GM19328 (cell line): ENCODE measurements at regions not wholly inside any gene's neighbourhood (a gene's known extent, or its start where the extent isn't known, plus 50 kb on each side); places are given as distances from the start of the nearest gene placed in this dataset.

Experiments
- ATAC-seq: cut with Tn5 transposase; IDR thresholded peaks from one replicate; pipeline ENCODE4 v1.9.1; 2021; ENCODE audit warnings: mild to moderate bottlenecking, moderate library complexity; ENCODE audit not compliant: unreplicated experiment

- ATAC-seq, result no peak
These were observed 159.9 kb upstream of the TENM4 start for GRCh38 chr11:79600711-79601110.

DNA sequence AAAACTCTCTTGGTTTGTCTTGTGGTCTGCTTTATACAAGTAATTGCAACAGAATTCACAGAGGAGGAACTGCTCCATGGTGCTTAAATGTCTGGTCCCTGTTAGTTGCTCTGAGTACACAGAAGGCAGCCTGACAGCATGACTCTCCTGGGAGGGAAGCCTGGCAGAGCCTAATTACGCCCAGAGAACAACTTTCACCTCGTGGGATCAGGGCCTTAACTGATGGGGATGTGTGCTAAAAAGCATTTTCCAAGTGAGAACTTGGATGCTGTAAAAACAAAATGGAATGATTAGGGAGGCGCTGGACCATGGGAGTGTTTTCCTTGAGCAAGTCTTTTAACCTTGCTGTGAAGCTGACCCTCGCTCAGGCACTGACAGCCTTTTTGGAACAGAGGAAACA is 154.0 kb upstream of the TENM4 start:
- ATAC-seq, result no peak

- ATAC-seq, result no peak
These were observed 152.0 kb upstream of the TENM4 start for GRCh38 chr11:79592824-79593223.

DNA sequence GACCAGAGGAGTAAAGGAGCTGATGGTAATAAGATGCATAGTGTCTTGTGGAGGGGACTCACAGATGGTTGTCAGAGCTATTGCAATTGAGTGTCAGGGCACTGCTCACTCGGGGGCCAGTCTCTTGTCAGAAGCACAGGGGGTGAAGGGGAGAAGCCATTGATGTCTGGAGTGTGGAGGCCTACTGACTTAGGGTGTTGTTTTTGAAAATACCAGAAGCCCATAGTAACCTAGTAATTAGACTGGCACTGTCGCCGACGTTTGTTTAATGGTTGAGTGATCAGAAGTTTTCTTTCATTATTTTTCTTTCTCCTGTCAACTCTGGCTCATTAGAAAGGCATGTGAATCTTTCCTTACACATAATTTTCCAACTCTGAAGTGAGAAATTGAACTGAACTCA is 151.6 kb upstream of the TENM4 start:
- no peak for ATAC-seq

DNA sequence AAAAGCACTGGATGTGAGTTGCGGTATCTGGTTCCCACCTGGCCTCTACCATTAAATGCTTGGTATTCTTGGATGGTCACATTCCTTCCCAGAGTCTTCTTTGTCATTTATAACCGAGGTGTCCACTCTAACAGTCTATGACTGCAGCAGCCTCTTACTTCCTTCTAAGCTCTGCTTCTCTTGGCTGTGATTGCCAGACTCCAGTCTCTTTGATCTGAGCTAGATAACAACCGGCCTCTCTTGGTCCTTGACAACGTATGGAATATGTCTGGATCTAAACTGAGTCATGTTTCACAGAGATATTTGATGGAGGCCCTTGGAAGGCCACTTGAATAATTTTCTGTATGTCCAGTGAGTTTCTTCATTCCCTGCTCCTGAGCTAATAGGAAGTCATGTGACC is 141.6 kb upstream of the TENM4 start:
- no peak for ATAC-seq

GRCh38 chr11:79579063-79579462 is 138.2 kb upstream of the TENM4 start:
- ATAC-seq, result no peak

DNA sequence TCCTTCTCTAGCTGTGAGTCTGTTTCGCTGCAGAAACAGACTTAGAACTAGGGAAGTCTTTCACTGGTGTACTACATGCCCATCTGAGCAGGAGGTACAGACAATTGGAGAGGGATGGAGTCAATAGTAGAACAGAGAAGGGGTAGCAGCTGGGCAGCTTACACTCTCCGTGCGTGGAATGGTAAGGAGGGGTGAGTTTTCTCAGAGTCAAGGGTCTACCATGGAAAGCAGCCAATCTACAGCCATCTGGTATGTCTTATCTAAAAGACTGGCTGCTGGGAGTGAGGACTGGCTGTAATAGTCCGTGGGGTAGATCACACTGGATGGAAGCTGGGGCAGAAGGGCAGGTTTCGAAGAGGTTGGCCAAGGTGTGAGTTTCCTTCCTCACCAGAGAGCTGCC is 137.3 kb upstream of the TENM4 start:
- ATAC-seq, result no peak

GRCh38 chr11:79575701-79576100 is 134.9 kb upstream of the TENM4 start:
- no peak for ATAC-seq

- ATAC-seq, result no peak
These were observed 129.3 kb upstream of the TENM4 start for GRCh38 chr11:79570104-79570503.

DNA sequence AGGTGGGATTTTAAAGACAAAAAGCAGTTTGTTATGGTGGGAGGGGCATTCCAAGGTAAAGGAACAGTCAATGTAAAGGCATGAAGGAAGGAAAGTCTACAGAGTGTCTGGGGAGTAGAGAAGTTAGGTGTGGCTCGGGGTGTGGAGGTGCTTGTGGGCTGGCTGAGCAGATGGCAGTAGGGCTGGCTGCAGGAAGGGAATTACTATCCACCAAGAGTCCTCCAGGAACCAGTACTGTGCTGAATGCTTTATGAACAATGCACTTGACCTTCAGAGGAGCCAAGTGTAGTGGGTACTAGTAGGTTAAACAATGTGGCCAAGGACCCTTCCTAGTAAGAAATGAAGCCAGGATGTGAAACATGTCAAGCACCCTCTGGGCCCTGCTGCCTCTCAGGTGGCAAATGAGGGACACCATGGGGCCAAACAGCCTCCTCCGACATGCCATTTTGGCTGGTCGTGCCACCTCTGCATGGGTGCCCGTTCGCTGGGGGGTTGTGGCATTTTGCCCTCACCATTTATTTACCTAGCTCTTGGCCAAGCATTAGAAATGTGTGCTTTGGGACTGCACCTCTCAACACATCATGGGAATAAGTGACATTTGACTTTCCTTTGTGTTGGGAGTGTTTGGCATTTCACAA is 123.6 kb upstream of the TENM4 start:
- ATAC-seq, result no peak

DNA sequence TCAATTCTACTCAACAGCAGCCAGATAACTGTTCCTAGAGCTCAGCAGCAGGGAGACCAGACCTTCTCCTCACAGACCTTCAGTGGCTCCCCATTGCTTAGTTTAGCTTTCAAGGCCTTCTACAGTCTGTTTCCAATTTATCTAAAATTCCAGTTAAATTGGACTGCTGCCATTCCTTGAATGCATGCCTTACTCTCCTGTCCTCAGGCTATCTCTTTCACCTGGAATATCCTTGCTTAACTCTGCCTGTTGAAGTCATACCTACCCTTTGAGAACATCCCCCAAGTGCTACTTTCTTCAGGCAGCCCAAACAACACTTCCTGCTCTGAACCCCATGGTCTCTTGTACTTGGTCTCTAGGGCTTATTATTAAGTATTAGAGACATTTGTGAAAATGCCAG is 120.7 kb upstream of the TENM4 start:
- no peak for ATAC-seq

GRCh38 chr11:79550809-79551208 is 110.0 kb upstream of the TENM4 start:
- no peak for ATAC-seq

- ATAC-seq, result no peak
These were observed 106.4 kb upstream of the TENM4 start for GRCh38 chr11:79547256-79547655.

DNA sequence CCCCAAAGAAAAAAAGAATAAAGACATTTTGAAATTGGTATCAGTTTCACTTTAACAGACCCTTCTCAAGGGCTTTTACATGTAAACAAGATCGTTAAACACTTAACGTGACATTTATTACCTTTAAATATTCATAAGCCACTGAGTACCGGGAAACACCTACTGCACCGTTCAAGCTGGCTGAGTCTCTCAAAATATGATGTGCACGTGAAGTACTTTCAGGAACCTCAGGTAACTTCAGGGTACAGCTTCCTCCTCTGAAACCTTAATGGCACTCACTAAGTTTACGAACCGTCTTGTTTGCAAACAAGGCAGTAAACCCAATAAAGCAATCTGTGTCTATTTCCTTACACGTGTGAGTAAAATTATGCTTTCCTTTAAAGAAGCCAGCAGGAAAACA is 105.5 kb upstream of the TENM4 start:
- no peak for ATAC-seq

- ATAC-seq, result no peak
These were observed 103.5 kb upstream of the TENM4 start for GRCh38 chr11:79544361-79544760.

DNA sequence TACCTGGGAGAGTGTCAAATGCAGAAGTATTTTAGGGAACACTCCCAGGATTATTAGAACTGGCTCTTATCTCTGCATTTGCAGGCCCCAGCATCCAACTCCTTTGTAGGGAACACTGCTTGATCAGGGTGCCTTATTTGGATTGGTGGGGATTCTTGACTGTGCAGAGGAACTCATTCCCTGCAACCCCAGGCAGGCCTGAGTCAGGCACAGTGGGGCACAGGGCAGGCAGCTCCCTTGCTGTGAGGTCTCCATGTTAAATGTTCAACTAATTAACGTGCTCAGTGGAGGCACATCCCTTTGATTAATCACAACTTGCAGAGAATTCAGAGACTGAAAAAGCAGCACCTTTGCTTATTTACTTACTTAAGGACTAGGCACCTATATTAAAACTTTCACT is 102.3 kb upstream of the TENM4 start:
- ATAC-seq, result no peak

GRCh38 chr11:79541466-79541865 is 100.6 kb upstream of the TENM4 start:
- ATAC-seq, result no peak

DNA sequence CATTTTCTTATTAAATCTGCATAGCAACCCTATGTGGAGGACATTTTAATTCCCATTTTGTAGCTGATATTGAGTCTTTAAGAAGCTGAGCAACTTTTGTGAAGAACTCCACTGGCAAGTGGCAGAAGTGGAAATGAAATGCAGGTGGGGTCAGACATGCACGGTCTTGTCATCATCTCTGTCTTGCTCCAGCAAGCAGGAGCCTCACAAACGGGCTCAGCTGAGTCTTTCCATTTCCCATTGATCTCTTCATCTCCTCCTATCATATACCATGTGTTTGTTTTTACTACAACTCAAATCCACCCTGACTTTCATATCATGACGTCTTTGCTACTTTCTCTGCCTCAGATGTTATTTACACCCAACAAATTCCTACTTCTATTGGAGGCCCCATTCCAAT is 97.9 kb upstream of the TENM4 start:
- no peak for ATAC-seq

GRCh38 chr11:79536155-79536917 is 95.5 kb upstream of the TENM4 start:
- no peak for ATAC-seq

DNA sequence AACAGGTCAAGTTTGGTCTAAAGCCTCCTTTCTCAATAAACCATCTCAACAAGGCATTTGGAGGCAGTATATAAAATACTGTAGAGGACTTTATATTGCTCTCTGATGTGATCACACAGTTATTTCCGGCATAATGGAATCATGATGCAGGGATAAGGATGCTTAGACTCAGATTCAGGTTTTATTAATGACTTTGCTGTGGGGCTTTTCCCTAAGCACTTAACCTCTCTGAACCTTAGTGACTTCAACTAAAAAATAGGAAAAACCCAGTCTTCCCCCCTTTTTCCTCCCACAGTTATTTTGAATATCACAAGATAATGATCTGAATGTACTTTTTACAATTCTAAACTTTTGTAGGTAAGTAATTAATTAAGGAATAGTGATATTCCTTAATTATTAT is 94.8 kb upstream of the TENM4 start:
- ATAC-seq, result no peak

DNA sequence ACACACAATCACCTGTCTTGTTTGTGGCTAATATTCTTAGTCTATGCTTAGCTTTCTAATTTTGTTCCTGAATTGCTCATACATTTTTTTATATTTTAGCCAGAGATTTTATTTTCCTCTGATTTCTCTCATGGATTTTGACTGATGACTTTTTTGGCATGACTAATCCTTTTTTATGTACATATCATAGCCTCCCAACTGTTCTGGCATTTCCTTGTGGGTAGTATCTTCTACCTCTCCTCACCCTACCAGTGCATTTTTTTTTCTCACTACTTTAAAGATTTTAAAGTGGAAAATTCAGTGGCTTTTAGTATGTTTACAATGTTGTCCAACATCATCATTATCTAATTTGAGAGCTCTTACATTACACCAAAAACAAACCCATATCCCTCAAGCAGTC is 84.4 kb upstream of the TENM4 start:
- ATAC-seq, result no peak

DNA sequence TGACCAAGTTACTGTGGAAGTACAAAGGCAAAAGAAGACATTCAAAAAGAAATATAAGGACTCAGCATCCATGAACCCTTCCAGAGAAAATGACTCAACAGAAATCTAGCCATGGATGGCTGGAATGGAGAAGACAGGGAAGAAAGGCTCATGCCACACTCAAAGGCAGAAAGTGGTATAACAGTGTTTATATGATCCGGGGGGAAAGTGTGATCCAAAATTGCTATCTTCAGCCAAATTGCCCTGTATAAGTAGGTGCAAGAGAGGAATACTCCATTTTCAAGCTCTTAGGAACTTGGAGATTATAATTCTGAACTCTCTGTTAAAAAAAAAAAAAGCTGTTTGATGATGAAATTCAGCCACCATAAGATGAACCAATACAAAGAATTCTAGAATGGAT is 81.8 kb upstream of the TENM4 start:
- no peak for ATAC-seq

DNA sequence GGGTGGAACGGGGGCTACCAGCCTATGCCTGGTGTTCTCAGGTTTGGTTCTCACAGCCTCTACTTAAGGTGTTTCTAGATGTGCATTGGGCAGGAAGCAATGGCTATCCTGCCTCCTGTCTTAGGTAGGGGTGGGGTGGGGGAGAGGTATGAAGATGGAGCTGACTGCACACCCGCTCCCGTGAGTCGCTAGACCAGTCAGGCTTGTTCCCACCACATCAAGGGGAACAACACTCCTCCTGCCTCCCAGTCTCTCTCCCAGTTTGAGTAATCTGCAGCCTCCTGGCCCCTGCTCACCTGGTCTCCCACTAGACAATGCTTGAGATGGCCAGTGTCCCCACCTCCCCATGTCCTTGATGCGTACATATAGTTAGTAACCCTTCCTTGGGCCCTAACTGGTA is 79.3 kb upstream of the TENM4 start:
- ATAC-seq, result no peak
